Adrenal gland (tissue), 9 donors: ENCODE measurements at regions not wholly inside any gene's neighbourhood (a gene's known extent, or its start where the extent isn't known, plus 50 kb on each side); places are given as distances from the start of the nearest gene placed in this dataset.

Source experiments
- DNase-seq, 7 donors: peaks; one replicate each; pipeline ENCODE4 v3.0.0-alpha.2; 2019 to 2020
- H3K27ac ChIP-seq, 5 donors: fragments of 200-600 bp; sonication (generic) in 4 of 5; 1 replicate in 3 of 5; 2 replicates in 2 of 5; pipeline versions ENCODE4 v1.5.1 to v1.8.0; 2016 to 2020; ENCODE audit warnings: mild to moderate bottlenecking in 1 of 5
- H3K27me3 ChIP-seq: fragments of 200-600 bp; 2 replicates; pipeline ENCODE4 v1.8.0; 2021
- H3K36me3 ChIP-seq, 2 donors: fragments of 200-600 bp; replicated peaks in 1 of 2; 1 replicate in 1 of 2; 2 replicates in 1 of 2; pipeline versions ENCODE4 v1.5.1 to v1.8.0; 2018 to 2022
- H3K4me1 ChIP-seq, 2 donors: fragments of 200-600 bp; replicated peaks in 1 of 2; 1 replicate in 1 of 2; 2 replicates in 1 of 2; pipeline versions ENCODE4 v1.5.1 to v1.8.0; 2018 to 2021
- H3K4me3 ChIP-seq, 4 donors: fragments of 200-600 bp; sonication (generic) in 3 of 4; one replicate each; pipeline ENCODE4 v1.5.1; 2016 to 2018
- H3K9me3 ChIP-seq, 3 donors: fragments of 200-600 bp; sonication (generic) in 1 of 3; replicated peaks in 1 of 3; 1 replicate in 2 of 3; 2 replicates in 1 of 3; pipeline versions ENCODE4 v1.5.1 to v1.8.0; 2016 to 2021
- CTCF ChIP-seq, 6 experiments: fragments of 450-650 bp in 4 of 6; fragments of 200-600 bp in 2 of 6; sonication (generic) in 1 of 6; IDR thresholded peaks; 1 replicate in 5 of 6; 2 replicates in 1 of 6; pipeline versions ENCODE4 v1.5.1 to v1.8.0; 2016 to 2021; ENCODE audit warnings: antibody characterized with exemption in 6 of 6, mild to moderate bottlenecking in 2 of 6, moderate library complexity in 1 of 6
- POLR2A ChIP-seq, 2 donors: fragments of 450-650 bp; IDR thresholded peaks; one replicate each; pipeline ENCODE4 v1.6.1; 2017; ENCODE audit warnings: antibody characterized with exemption in 2 of 2, mild to moderate bottlenecking in 2 of 2, moderate library complexity in 1 of 2
- WGBS, 4 donors: extraction: QIAGEN DNeasy Blood & Tissue Kit in 2 of 4; methylation state at CpG; one replicate each; pipeline versions ENCODE4 v1.1.5 to v1.1.7; 2013 to 2017; 5-methylcytosine and 5-hydroxymethylcytosine counted together
- intact Hi-C, 2 donors: fragments of 100-400 bp; cut with DNase I; formaldehyde crosslinking; loops; one replicate each; pipeline versions ENCODE4 v1.14.1 to v1.15.0; 2022 to 2023
- donor health status: healthy with polysubstance abuse.
- donor health status: Bipolar disorder and iron deficiency.
- donor health status: DM: yes; HTN: yes; CAD: no.
- donor health status: DM: no; HTN: no; CAD: no.
- donor health status: DM: no; HTN: no; CAD: no.

- no peaks in the 10 kb centered on the region for H3K27me3 ChIP-seq
- H3K4me1 ChIP-seq, result no peaks in the 10 kb centered on the region
- WGBS, 4 donors, result 78 to 94% (median 86%) methylated on average over 4 of the region's 4 CpGs
- TF ChIP-seq POLR2A (IDR thresholded peaks at IDR 0.05), result no peak
- no peak for TF ChIP-seq CTCF (IDR thresholded peaks at IDR 0.05)
- no peaks in the 10 kb centered on the region for H3K9me3 ChIP-seq
- no peaks in the 10 kb centered on the region for H3K36me3 ChIP-seq
- H3K4me3 ChIP-seq, result no peak overlapping the region
- H3K27ac ChIP-seq, result no peak overlapping the region
- DNase-seq, result no peak
- intact Hi-C loops, result no loop called here
These were observed 659.9 kb downstream of the ISL1 start for GRCh38 chr5:52043137-52043536.

GRCh38 chr5:52043543-52043942 is 660.3 kb downstream of the ISL1 start:
- 72 to 86% (median 78%) methylated on average over 3 of the region's 3 CpGs for WGBS, 4 donors
- no peaks in the 10 kb centered on the region for H3K4me1 ChIP-seq
- H3K9me3 ChIP-seq, result no peaks in the 10 kb centered on the region
- DNase-seq, result no peak
- H3K36me3 ChIP-seq, result no peaks in the 10 kb centered on the region
- no peak overlapping the region for H3K27ac ChIP-seq
- H3K27me3 ChIP-seq, result no peaks in the 10 kb centered on the region
- TF ChIP-seq POLR2A (IDR thresholded peaks at IDR 0.05), result no peak
- TF ChIP-seq CTCF (IDR thresholded peaks at IDR 0.05), result no peak
- intact Hi-C loops, result no loop called here
- no peak overlapping the region for H3K4me3 ChIP-seq

- Histone ChIP-seq H3K9me3 (no peaks in the 10 kb centered on the region), H3K4me1 (no peaks in the 10 kb centered on the region), H3K27me3 (no peaks in the 10 kb centered on the region), H3K4me3 (no peak overlapping the region), H3K36me3 (no peaks in the 10 kb centered on the region), H3K27ac (no peak overlapping the region)
- no peak for TF ChIP-seq CTCF (IDR thresholded peaks at IDR 0.05)
- TF ChIP-seq POLR2A (IDR thresholded peaks at IDR 0.05), result no peak
- WGBS, 4 donors, result 82 to 88% (median 86%) methylated on average over 3 of the region's 3 CpGs
- intact Hi-C loops, result no loop called here
- no peak for DNase-seq
These were observed 668.5 kb downstream of the ISL1 start for GRCh38 chr5:52051759-52052158.

- H3K4me3 ChIP-seq, result no peak overlapping the region
- peaks cover 0 to 4% (median 0%) of the 10 kb centered on the region in 3 donors for H3K9me3 ChIP-seq
- no peaks in the 10 kb centered on the region for H3K36me3 ChIP-seq
- no peak for TF ChIP-seq CTCF (IDR thresholded peaks at IDR 0.05)
- TF ChIP-seq POLR2A (IDR thresholded peaks at IDR 0.05), result no peak
- no peak for DNase-seq
- intact Hi-C loops, result no loop called here
- no peaks in the 10 kb centered on the region for H3K4me1 ChIP-seq
- H3K27ac ChIP-seq, result no peak overlapping the region
- H3K27me3 ChIP-seq, result no peaks in the 10 kb centered on the region
- WGBS, 4 donors, result 66 to 77% (median 71%) methylated on average over 4 of the region's 4 CpGs
These were observed 679.9 kb downstream of the ISL1 start for GRCh38 chr5:52063186-52063585.
